ENCODE measurements at regions not wholly inside any gene's neighbourhood (a gene's known extent, or its start where the extent isn't known, plus 50 kb on each side); places are given as distances from the start of the nearest gene placed in this dataset.

DNA sequence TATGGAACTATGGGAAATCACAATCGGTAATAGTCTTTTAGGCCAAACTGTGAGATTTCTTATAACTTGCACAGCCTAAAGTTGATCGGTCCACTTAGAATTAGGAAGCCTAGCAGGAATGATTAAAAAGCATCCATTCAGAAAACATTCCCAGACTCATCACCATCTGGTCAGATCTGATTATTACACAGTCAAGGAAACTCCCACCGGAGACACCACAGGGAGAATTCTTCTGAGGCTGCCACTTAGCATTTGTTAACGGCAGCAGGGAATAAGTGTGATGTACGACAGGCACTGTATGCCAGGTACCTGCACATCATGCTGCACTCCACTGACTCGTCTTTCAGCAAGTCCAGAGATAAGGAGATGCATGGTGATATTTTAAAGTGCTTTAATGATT lies 227.6 kb upstream of the STEAP1 start:
- intact Hi-C loops (cut with DNase I; ENCODE audit: low total_unique reads), result no loop called here
- H3K4me1 ChIP-seq, result no peaks in the 10 kb centered on the region
- no peak overlapping the region for H3K27ac ChIP-seq
- H3K4me3 ChIP-seq, result no peak overlapping the region
- H3K9me3 ChIP-seq, result no peaks in the 10 kb centered on the region
- no peak for DNase-seq
- WGBS, 5 donors, result 75 to 83% (median 81%) methylated on average over 6 of the region's 6 CpGs
- no peaks in the 10 kb centered on the region for H3K27me3 ChIP-seq
- TF ChIP-seq, protein P1, sequence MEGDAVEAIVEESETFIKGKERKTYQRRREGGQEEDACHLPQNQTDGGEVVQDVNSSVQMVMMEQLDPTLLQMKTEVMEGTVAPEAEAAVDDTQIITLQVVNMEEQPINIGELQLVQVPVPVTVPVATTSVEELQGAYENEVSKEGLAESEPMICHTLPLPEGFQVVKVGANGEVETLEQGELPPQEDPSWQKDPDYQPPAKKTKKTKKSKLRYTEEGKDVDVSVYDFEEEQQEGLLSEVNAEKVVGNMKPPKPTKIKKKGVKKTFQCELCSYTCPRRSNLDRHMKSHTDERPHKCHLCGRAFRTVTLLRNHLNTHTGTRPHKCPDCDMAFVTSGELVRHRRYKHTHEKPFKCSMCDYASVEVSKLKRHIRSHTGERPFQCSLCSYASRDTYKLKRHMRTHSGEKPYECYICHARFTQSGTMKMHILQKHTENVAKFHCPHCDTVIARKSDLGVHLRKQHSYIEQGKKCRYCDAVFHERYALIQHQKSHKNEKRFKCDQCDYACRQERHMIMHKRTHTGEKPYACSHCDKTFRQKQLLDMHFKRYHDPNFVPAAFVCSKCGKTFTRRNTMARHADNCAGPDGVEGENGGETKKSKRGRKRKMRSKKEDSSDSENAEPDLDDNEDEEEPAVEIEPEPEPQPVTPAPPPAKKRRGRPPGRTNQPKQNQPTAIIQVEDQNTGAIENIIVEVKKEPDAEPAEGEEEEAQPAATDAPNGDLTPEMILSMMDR (IDR thresholded peaks at IDR 0.05), result no peak
- TF ChIP-seq EP300 (IDR thresholded peaks at IDR 0.05) (no peak), POLR2A (IDR thresholded peaks at IDR 0.05) (no peak), POLR2AphosphoS5 (IDR thresholded peaks at IDR 0.05) (no peak)
- H3K36me3 ChIP-seq, result no peaks in the 10 kb centered on the region

DNA sequence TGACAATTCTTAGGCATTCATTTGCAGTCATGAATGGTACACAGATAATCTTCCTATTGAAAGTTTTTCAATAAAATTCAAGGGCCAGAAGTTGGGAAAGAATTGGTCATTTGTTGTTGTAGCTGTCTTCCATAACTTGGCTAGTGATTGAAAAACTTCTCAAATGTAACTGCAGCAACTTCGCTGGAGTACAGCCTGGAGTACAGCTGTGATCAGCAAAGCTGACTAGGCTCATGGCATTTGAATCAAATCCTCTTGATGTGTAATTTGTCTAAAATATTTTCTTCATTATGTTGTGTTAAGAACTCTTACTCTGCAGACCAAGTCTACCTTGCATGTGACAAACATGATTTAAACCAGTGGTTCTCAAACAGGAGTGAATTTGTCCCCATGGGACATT lies 226.5 kb upstream of the STEAP1 start:
- Histone ChIP-seq H3K36me3 (no peaks in the 10 kb centered on the region), H3K27me3 (no peaks in the 10 kb centered on the region), H3K4me1 (no peaks in the 10 kb centered on the region), H3K9me3 (no peaks in the 10 kb centered on the region), H3K27ac (no peak overlapping the region), H3K4me3 (no peak overlapping the region)
- TF ChIP-seq, protein P1 (IDR thresholded peaks at IDR 0.05), result no peak
- TF ChIP-seq EP300 (IDR thresholded peaks at IDR 0.05) (no peak), POLR2A (IDR thresholded peaks at IDR 0.05) (no peak), POLR2AphosphoS5 (IDR thresholded peaks at IDR 0.05) (no peak)
- WGBS, 5 donors, result 41 to 77% (median 74%) methylated on average over 1 of the region's 1 CpG
- intact Hi-C loops (cut with DNase I; ENCODE audit: low total_unique reads), result no loop called here
- DNase-seq, result peak in 1 of 2 donors; percentile 8

DNA sequence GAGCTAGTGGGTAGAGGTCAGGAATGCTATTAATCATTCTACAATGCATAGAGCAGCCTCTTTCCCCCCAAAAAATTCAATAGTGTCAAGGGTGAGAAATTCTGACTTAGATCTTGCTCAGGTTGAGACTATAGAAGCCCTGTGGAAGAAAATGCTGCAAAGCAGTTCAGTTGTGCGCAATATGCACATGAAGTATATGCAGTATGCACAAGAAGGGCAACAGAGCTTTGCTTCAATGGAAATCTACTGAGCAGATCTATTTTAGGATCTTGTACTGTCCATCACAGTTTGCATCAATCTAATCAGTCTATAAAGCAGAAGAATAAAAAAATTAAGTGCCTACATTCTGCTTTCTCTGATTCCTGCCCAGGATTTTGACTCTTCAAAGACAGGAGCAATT lies 225.8 kb upstream of the STEAP1 start:
- Histone ChIP-seq H3K9me3 (no peaks in the 10 kb centered on the region), H3K4me1 (no peaks in the 10 kb centered on the region), H3K27ac (no peak overlapping the region), H3K27me3 (no peaks in the 10 kb centered on the region), H3K4me3 (no peak overlapping the region), H3K36me3 (no peaks in the 10 kb centered on the region)
- TF ChIP-seq POLR2AphosphoS5 (IDR thresholded peaks at IDR 0.05) (no peak), POLR2A (IDR thresholded peaks at IDR 0.05) (no peak), EP300 (IDR thresholded peaks at IDR 0.05) (no peak)
- TF ChIP-seq, protein P1 (IDR thresholded peaks at IDR 0.05), result no peak
- 90 to 98% (median 94%) methylated on average over 1 of the region's 1 CpG for WGBS, 5 donors
- no peak for DNase-seq
- intact Hi-C loops (cut with DNase I; ENCODE audit: low total_unique reads), result no loop called here

DNA sequence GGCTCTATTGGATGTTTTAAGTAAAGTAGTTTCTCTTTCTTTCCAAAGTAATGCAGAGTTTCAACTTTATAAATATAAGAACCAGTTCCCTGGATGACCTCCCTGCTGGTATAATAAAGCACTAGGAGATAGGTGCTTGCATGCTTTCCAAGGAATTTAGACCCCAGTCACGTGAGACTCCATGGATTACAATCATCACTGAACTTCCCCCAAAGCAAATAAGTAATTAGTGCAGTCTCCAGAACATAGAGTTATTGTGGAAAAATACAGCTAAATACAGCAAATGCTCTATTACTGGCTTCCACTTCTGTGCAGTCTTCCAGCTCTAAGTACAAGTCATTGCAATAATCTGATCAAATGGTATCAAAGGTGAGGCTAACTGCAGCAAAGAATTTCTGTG lies 220.2 kb upstream of the STEAP1 start:
- Histone ChIP-seq H3K4me3 (no peak overlapping the region), H3K4me1 (no peaks in the 10 kb centered on the region), H3K9me3 (no peaks in the 10 kb centered on the region), H3K27ac (no peak overlapping the region), H3K36me3 (no peaks in the 10 kb centered on the region), H3K27me3 (no peaks in the 10 kb centered on the region)
- peak in 1 of 2 donors; percentile 4 for DNase-seq
- TF ChIP-seq POLR2AphosphoS5 (IDR thresholded peaks at IDR 0.05) (no peak), POLR2A (IDR thresholded peaks at IDR 0.05) (no peak), EP300 (IDR thresholded peaks at IDR 0.05) (no peak)
- TF ChIP-seq, protein P1 (IDR thresholded peaks at IDR 0.05), result no peak
- intact Hi-C loops (cut with DNase I; ENCODE audit: low total_unique reads), result loop anchor here (10.0 kb wide), 1 partner anchor 61 kb away; no protein-coding TSS in a partner anchor
- 12 to 27% (median 17%) methylated on average over 1 of the region's 1 CpG for WGBS, 5 donors
